ENCODE measurements at regions not wholly inside any gene's neighbourhood (a gene's known extent, or its start where the extent isn't known, plus 50 kb on each side); places are given as distances from the start of the nearest gene placed in this dataset.
"Not testable (repeated sequence)": the region's sequence is repeated elsewhere in the genome, so short reads cannot be mapped to it uniquely, and the experiment has no call there.

GRCh38 chr16:35585411-35585810 is 2126.0 kb downstream of the TP53TG3F start:
- DNase-seq = no peak

DNA sequence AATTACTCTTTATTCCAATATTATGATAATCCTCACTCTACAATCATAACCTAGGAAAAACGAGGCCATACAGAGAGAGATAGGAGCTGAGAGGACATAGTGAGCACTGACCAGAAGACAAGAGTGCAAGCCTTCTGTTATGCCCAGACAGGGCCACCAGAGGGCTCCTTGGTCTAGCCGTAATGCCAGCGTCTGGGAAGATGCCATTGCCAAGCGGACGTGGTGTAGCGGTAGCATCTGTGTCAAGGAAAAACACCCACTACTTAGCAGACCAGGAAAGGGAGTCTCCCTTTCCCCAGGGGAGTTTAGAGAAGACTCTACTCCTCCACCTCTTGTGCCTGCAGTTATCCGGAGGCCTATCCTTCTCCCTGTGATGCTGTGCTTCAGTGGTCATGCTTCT is 2131.5 kb downstream of the TP53TG3F start:
- DNase-seq = not testable (repeated sequence)

- DNase-seq = no peak
These were observed 2137.1 kb downstream of the TP53TG3F start for GRCh38 chr16:35596467-35596866.

- DNase-seq = no peak
These were observed 2139.4 kb downstream of the TP53TG3F start for GRCh38 chr16:35598696-35599332.

DNA sequence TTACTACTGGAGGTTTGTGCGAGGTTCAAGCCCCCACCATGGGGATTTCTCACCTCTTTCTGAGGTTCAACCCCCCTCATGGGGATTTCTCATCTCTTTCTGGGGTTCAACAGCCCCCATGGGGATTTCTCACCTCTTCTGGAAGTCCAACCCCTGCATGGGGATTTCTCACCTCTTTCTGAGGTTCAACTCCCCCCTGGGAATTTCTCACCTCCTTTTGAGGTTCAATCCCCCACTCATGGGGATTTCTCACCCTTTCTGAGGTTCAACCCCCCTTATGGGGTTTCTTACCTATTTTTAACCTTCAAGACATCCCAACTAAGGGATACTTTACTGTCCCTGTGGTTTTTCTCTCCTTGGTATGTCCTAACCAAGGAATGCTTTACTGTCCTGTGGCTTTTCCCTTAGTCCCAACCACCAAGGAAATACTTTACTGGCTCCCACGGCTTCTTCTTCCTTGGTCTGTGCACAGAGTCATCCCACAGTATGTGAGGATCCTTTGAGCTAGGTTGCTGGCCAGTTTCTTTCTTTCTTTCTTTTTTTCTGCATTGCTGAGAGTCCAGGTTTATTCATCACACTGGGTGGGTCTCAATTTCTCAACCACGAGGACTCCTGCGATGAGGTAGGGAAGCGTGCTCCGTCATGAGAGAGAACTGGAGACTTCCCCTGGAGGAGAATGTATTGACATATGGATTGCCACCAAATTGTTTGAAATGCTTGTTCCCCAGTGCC is 2140.2 kb downstream of the TP53TG3F start:
- DNase-seq = no peak

GRCh38 chr16:35600161-35600555 is 2140.7 kb downstream of the TP53TG3F start:
- not testable (repeated sequence) for DNase-seq

DNA sequence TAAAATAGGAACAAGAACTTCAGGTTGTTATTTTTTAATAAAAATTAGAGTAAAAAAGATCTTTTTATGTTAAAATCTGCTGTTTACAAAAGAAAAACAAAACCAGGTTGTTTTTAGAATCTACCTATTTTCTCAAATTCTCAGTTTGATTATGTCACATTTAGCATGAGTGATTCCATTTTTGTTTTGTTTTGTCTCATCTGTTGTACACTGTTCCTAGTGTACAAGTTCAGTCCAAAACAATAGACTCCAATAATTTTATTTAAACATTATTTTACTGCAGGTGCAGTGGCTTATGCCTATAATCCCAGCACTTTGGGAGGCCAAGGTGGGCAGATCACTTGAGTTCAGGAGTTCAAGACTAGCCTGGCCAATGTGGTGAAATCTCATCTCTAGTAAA is 2142.7 kb downstream of the TP53TG3F start:
- no peak for DNase-seq

GRCh38 chr16:35603371-35603770 is 2144.0 kb downstream of the TP53TG3F start:
- not testable (repeated sequence) for DNase-seq

- DNase-seq = no peak
These were observed 2146.5 kb downstream of the TP53TG3F start for GRCh38 chr16:35605921-35606320.

- DNase-seq = not testable (repeated sequence)
These were observed 2155.5 kb downstream of the TP53TG3F start for GRCh38 chr16:35614883-35615282.

DNA sequence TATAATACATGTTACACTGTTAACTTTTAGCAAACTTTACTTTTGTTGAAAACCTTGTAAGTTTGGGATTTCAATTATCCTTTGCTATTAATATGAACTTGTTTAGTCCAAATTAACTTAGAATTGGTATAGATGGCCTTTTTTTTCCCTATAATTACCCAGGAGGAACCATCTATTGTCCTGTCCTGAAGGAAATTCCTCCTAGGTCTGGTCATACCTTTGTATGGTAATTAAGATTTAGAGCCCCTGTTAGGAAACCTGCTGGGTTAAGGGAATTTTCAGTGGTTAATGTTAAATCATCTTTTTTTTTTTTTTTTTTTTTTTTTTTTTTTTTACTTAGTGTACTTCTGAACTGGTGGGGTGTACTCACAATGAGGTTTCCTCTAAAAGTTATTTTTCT is 2159.8 kb downstream of the TP53TG3F start:
- DNase-seq = not testable (repeated sequence)

DNA sequence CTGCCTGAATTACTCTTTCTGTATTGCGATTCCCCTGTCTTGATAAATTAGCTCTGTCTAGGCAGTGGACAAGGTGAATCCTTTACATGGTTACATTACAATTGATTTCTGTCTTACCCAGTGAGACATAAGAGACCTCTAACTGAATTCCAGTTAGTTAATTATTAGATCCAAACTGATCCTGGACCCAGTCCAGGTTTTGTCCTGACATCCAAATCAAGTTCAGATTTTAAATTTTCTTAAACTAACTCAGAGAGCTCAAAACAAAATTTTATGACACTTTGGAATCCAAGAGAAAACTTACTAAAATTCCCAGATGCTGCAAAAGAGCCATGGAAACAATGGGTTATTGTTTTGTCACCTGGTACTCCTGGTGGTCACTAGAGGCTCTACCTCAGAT is 2166.6 kb downstream of the TP53TG3F start:
- DNase-seq = no peak

GRCh38 chr16:35628976-35629375 is 2169.6 kb downstream of the TP53TG3F start:
- no peak for DNase-seq

DNA sequence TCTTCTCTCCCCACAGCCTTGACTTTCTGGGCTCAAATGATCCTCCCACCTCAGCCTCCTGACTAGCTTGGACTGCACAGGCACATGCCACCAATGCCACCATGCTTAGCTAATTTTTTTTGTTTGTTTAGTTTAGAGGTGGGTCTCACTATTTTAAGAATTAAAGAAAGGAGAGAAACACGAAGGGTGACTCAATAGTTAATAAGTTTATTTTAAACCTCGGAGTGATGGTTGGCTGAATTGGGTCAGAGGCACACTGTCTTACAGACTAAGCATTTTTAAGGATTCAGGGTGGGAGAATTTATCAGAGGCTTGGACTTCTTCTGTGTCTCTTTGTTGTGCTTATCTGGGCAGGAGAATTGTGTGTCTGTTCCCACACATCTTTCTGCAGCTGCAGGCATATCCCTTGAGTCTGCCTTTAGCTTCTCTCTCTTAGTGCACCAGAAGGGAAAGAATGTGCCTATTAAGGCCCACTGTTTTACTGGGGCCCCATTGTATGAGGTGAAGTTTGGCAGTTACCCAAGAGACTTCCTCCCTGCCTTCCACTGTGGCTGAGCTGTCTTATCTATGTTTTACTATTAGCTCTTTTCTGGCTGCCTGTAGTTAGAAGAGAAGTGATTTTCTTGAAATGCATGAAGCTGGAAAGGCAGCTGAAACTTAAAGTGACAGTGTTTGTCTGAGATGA is 2172.0 kb downstream of the TP53TG3F start:
- DNase-seq = no peak

DNA sequence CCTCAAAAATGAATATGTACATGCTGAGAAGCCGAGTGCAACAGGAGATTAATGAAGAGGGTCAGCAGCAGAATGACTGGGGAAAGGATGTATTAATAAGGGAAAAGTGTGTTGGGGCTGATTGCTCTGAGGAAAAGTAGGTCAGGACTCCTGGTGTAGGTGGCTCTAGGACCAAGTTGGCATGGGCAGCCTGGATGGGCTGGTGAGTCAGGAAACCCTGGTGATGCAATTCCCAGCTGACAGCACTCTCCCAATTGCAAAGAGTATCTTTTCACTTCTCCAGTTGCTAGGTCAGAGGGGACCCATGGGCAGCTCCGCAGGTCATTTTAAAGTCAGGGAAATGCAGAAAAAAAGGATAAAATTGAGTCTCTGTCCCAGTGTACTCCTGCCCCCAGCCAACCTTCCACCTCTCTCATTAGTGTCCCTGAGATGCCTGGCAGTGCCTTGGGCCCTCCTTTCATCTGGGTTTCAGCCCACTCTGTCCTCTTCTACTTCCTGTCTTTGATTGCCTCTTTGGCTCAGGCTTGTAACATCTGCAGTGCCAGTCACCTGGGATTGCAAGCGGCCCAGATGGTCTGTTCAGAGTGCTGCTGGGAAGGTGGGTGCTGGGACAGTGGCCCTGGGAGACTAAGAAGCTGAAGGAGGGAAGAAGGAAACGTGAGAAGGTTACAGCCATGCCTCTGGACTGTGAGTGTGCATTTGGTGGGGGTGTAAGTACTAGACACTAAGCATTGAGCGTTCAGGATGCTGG is 2177.2 kb downstream of the TP53TG3F start:
- DNase-seq = no peak

DNA sequence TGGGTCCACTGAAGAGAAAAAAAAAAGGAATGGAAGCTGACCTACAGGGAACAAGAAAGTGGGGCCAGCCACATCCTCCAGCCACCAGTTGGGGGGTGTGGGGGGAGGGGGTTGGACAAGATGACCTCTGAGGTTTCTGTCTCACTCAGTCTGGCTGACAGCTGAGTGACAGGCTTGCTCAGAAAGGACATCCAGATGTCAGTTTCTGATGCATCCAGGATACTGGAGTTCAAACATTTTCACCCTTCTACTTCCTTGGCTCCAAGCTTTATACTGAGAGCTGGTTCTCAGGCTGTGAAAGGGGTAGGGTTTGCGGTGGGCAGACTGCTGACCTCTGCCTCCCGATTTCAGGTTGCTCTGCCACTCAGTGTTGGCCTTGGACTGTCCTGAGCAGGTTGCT is 2178.3 kb downstream of the TP53TG3F start:
- no peak for DNase-seq

GRCh38 chr16:35639233-35640205 is 2180.1 kb downstream of the TP53TG3F start:
- no peak for DNase-seq

DNA sequence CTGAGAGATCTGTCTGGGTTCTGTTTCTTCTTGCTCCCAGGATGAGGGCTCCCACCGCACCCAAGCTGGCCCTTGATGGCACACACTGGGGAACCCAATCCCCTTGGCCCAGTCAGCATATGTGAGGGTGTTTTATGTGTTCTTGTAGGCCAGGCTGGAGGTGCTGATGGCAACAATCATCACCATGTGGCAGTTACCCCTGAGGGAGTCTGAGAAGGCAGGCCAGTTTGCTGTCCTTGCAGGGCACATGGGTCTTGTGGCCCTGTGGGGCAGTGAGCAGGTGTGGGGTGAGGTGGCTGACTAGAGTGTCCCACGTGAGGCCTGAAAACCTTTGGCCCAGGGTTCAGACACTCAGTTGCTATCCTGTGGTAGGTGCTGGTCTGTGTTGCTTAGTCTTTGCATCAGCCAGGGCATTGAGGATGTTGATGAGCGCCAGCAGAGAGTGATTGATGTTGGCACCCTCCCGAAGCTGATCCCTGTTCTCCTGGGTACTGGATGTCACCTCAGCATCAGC is 2183.0 kb downstream of the TP53TG3F start:
- DNase-seq = no peak

- DNase-seq = no peak
These were observed 2192.4 kb downstream of the TP53TG3F start for GRCh38 chr16:35651841-35652240.

DNA sequence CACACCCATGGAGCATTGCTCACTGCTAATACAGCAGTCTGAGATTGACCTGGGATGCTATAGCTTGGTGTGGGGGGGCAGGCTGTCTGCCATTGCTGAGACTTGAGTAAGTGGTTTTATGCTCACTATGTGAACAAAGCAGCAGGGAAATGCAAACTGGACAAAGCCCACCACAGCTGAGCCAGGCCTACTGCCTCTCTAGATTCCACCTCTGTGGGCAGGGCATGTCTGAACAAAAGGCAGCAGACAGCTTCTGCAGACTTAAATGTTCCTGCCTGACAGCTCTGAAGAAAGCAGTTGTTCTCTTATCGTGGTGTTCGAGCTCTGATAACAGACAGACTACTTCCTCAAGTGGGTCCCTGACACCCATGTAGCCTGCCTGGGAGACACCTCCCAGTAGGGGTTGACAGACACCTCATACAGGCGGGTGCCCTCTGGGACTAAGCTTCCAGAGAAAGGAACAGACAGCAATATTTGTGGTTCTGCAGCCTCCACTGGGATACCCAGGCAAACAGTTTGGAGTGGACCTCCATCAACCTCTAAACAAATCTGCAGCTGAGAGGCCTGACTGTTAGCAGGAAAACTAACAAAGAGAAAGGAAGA is 2204.8 kb downstream of the TP53TG3F start:
- DNase-seq = no peak

DNA sequence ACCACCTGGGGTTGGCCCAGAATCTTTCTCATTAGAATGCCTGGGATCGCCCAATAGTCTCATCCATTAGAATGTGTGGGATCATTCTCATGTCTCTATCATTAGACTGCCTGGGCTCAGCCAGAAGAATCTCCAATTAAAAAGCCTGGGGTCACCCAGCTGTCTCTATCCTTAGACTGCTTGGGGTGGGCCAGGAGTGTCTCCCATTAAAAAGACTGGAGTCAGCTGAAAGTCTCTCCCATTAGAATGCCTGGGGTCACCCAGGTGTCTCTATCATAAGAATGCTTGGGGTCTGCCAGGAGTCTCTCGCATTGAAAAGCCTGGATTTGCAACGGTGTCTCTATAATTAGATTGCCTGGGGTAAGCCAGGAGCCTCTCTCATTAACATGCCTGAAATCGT is 2225.7 kb downstream of the TP53TG3F start:
- no peak for DNase-seq
